K562 (cell line): ENCODE measurements at regions not wholly inside any gene's neighbourhood (a gene's known extent, or its start where the extent isn't known, plus 50 kb on each side); places are given as distances from the start of the nearest gene placed in this dataset.

Source experiments
- ATAC-seq: fragments of 200-7000 bp; cut with Tn5 transposase; 3 replicates; pipeline ENCODE4 v1.9.1; 2020; ENCODE audit warnings: moderate library complexity
- BruUV-seq: library from RNA; stranded (reverse); fragments of 400-500 nt; replicated peaks from 2 replicates; lab custom pipeline; 2021; lab: Mats Ljungman, UMichigan
- CTCF ChIA-PET: fragments of 300-600 bp; formaldehyde crosslinking; extraction: SDS; loops from one replicate; lab custom pipeline; 2021; ENCODE audit warnings: low intra/inter-chr PET ratio; lab: Yijun Ruan, JAX
- POLR2A ChIA-PET: fragments of 300-600, 350-650 bp; sonication (Branson Sonifier 250); formaldehyde crosslinking; extraction: SDS; loops from one replicate; lab custom pipeline; 2021; ENCODE audit warnings: antibody characterized with exemption, inconsistent platforms; lab: Yijun Ruan, JAX
- DNase-seq, 4 experiments: peaks; one replicate each; pipeline versions ENCODE4 v3.0.0 to v3.0.0-alpha.2; 2011 to 2018; ENCODE audit warnings: low spot score in 3 of 4, mixed read lengths in 3 of 4; ENCODE audit errors: extremely low read depth in 1 of 4
- FAIRE-seq: peaks from 2 replicates; lab custom pipeline; 2011; peaks lifted over from hg19 to GRCh38; lab: Jason Lieb, UNC
- H2AFZ ChIP-seq: 2 replicates; pipeline ENCODE4 v1.6.0; 2011; ENCODE audit warnings: low read depth, low read length, control low read depth, inconsistent platforms
- H3K27ac ChIP-seq: fragments of 200-600 bp; 3 replicates; pipeline ENCODE4 v1.8.0; 2011; ENCODE audit warnings: low read depth, mild to moderate bottlenecking, control low read depth, inconsistent platforms, low read length, moderate library complexity, mixed read lengths; ENCODE audit errors: extremely low read depth
- H3K27me3 ChIP-seq, 2 experiments: fragments of 300-600 bp in 1 of 2; 2 replicates in 1 of 2; 3 replicates in 1 of 2; pipeline versions ENCODE4 v1.6.0 to v1.8.0; 2011; ENCODE audit warnings: inconsistent platforms in 2 of 2, low read length in 2 of 2, mild to moderate bottlenecking in 1 of 2, mixed read lengths in 1 of 2, moderate library complexity in 1 of 2; ENCODE audit not compliant: control insufficient read depth in 2 of 2, insufficient read depth in 2 of 2
- H3K36me3 ChIP-seq: fragments of 300-600 bp; 3 replicates; pipeline ENCODE4 v1.8.0; 2011; ENCODE audit warnings: mild to moderate bottlenecking, low read length, inconsistent platforms; ENCODE audit not compliant: control insufficient read depth, insufficient read depth
- H3K4me1 ChIP-seq, 2 experiments: fragments of 200-600 bp in 1 of 2; replicated peaks in 1 of 2; 2 replicates in 1 of 2; 3 replicates in 1 of 2; pipeline versions ENCODE4 v1.5.1 to v1.8.0; 2011; ENCODE audit warnings: inconsistent platforms in 2 of 2, low read length in 2 of 2, mild to moderate bottlenecking in 1 of 2, mixed read lengths in 1 of 2, moderate library complexity in 1 of 2; ENCODE audit not compliant: control insufficient read depth in 2 of 2, insufficient read depth in 2 of 2
- H3K4me2 ChIP-seq: 2 replicates; pipeline ENCODE4 v1.6.1; 2011; ENCODE audit warnings: low read length, control low read depth, inconsistent platforms, mixed read lengths; ENCODE audit not compliant: insufficient read depth
- H3K4me3 ChIP-seq: fragments of 200-600 bp; sonication (generic), shearing (Covaris generic); 2 replicates; pipeline ENCODE4 v1.5.1; 2016; ENCODE audit warnings: control low read depth, inconsistent platforms
- H3K79me2 ChIP-seq: fragments of 200-600 bp; 3 replicates; pipeline ENCODE4 v1.8.0; 2011; ENCODE audit warnings: low read length, inconsistent platforms; ENCODE audit not compliant: control insufficient read depth, insufficient read depth
- H3K9ac ChIP-seq, 2 experiments: 2 replicates each; pipeline versions ENCODE4 v1.6.0 to v1.6.1; 2011; ENCODE audit warnings: low read depth in 2 of 2, low read length in 2 of 2, control low read depth in 1 of 2, inconsistent platforms in 1 of 2, mild to moderate bottlenecking in 1 of 2, mixed read lengths in 1 of 2; ENCODE audit not compliant: insufficient read depth in 1 of 2
- H3K9me1 ChIP-seq: one replicate; pipeline ENCODE4 v1.6.0; 2011; ENCODE audit warnings: inconsistent platforms, mild to moderate bottlenecking, low read length, moderate library complexity; ENCODE audit not compliant: control insufficient read depth, insufficient read depth
- H3K9me3 ChIP-seq: replicated peaks from 2 replicates; pipeline ENCODE4 v1.5.1; 2011; ENCODE audit warnings: low read depth, low read length, inconsistent platforms; ENCODE audit not compliant: control insufficient read depth, insufficient read depth
- H4K20me1 ChIP-seq: replicated peaks from 2 replicates; pipeline ENCODE4 v1.6.1; 2011; ENCODE audit warnings: low read length, inconsistent platforms, mixed read lengths; ENCODE audit not compliant: control insufficient read depth, insufficient read depth
- CHCHD3 ChIP-seq: fragments of 250-450 bp; sonication (Bioruptor Pico); IDR thresholded peaks from 2 replicates; pipeline ENCODE4 v2.1.2; 2022; ENCODE audit warnings: mild to moderate bottlenecking
- FOSL1 ChIP-seq: fragments of 200-800 bp; sonication (Bioruptor generic); conservative IDR thresholded peaks from 2 replicates; pipeline ENCODE4 v1.6.1; 2016; ENCODE audit warnings: missing genetic modification characterization, missing compliant biosample characterization
- FOXA1 ChIP-seq: fragments of 450-650 bp; IDR thresholded peaks from 2 replicates; pipeline ENCODE4 v1.6.1; 2016; ENCODE audit warnings: mild to moderate bottlenecking, borderline replicate concordance
- KDM4B ChIP-seq, 2 experiments: fragments of 450-650 bp in 1 of 2; sonication (generic) in 1 of 2; IDR thresholded peaks; 2 replicates each; pipeline ENCODE4 v1.6.1; 2016 to 2017; ENCODE audit warnings: borderline replicate concordance in 2 of 2, antibody characterized with exemption in 1 of 2, low read depth in 1 of 2, mild to moderate bottlenecking in 1 of 2
- MEIS2 ChIP-seq: fragments of 450-650 bp; IDR thresholded peaks from 2 replicates; pipeline ENCODE4 v1.6.1; 2014; ENCODE audit warnings: mild to moderate bottlenecking; ENCODE audit not compliant: partially characterized antibody
- NELFE ChIP-seq: IDR thresholded peaks from 2 replicates; pipeline ENCODE4 v1.6.1; 2011; ENCODE audit warnings: mild to moderate bottlenecking; ENCODE audit not compliant: insufficient read depth, insufficient read length
- NEUROD1 ChIP-seq: fragments of 150-350 bp; IDR thresholded peaks from 2 replicates; pipeline ENCODE4 v1.6.1; 2014; ENCODE audit warnings: borderline replicate concordance, low read length, low read depth; ENCODE audit not compliant: partially characterized antibody
- NR2C2 ChIP-seq, 2 experiments: fragments of 200-800 bp in 1 of 2; sonication (Bioruptor generic) in 1 of 2; sonication (generic) in 1 of 2; formaldehyde crosslinking in 1 of 2; IDR thresholded peaks; 2 replicates each; pipeline versions ENCODE4 v1.6.1 to v1.8.0; 2016 to 2022; ENCODE audit warnings: mild to moderate bottlenecking in 1 of 2, missing compliant biosample characterization in 1 of 2, missing genetic modification characterization in 1 of 2, missing genetic modification reagents in 1 of 2
- POU5F1 ChIP-seq: fragments of 150-350 bp; IDR thresholded peaks from 2 replicates; pipeline ENCODE4 v1.6.1; 2014; ENCODE audit warnings: borderline replicate concordance, low read length, low read depth, mild to moderate bottlenecking; ENCODE audit not compliant: partially characterized antibody
- SIN3B ChIP-seq: fragments of 450-650 bp; IDR thresholded peaks from 2 replicates; pipeline ENCODE4 v1.6.1; 2017; ENCODE audit warnings: low read depth, mild to moderate bottlenecking, moderate library complexity
- SP1 ChIP-seq: sonication (generic); formaldehyde crosslinking; IDR thresholded peaks from 2 replicates; pipeline ENCODE4 v1.8.1; 2022; ENCODE audit warnings: mild to moderate bottlenecking, missing genetic modification reagents
- THRA ChIP-seq: fragments of 450-650 bp; IDR thresholded peaks from 2 replicates; pipeline ENCODE4 v1.6.1; 2017; ENCODE audit warnings: mild to moderate bottlenecking, moderate library complexity
- ZC3H4 ChIP-seq: sonication (generic); formaldehyde crosslinking; IDR thresholded peaks from 2 replicates; pipeline ENCODE4 v1.9.0; 2021; ENCODE audit warnings: missing genetic modification reagents, borderline replicate concordance
- ZFP30 ChIP-seq: fragments of 250-450 bp; sonication (Bioruptor Pico); IDR thresholded peaks from 2 replicates; pipeline ENCODE4 v1.8.0; 2022; ENCODE audit warnings: moderate library complexity, mild to moderate bottlenecking, inconsistent platforms, borderline replicate concordance
- ZNF431 ChIP-seq: sonication (generic); formaldehyde crosslinking; IDR thresholded peaks from 2 replicates; pipeline ENCODE4 v1.8.0; 2022; ENCODE audit warnings: mild to moderate bottlenecking, missing genetic modification reagents
- ZNF764 ChIP-seq: fragments of 250-450 bp; sonication (Bioruptor Pico); IDR thresholded peaks from 2 replicates; pipeline ENCODE4 v1.4.0; 2020; ENCODE audit warnings: low read depth, mild to moderate bottlenecking, moderate library complexity
- WGBS: fragments of 100-300 bp; shearing (Covaris generic); methylation state at CpG from one replicate; pipeline ENCODE4 v1.1.6; 2016; ENCODE audit warnings: low coverage, mixed read lengths; ENCODE audit not compliant: insufficient coverage; ENCODE audit errors: missing lambda C conversion rate; 5-methylcytosine and 5-hydroxymethylcytosine counted together
- in situ Hi-C: fragments of 300-500 bp; cut with MboI; formaldehyde crosslinking; loops from 4 replicates; pipeline ENCODE4 v1.15.0; 2018; ENCODE audit warnings: inconsistent platforms, mixed read lengths
- intact Hi-C: fragments of 100-400 bp; cut with micrococcal nuclease; formaldehyde crosslinking; loops from 2 replicates; pipeline ENCODE4 v1.14.2; 2022

DNA sequence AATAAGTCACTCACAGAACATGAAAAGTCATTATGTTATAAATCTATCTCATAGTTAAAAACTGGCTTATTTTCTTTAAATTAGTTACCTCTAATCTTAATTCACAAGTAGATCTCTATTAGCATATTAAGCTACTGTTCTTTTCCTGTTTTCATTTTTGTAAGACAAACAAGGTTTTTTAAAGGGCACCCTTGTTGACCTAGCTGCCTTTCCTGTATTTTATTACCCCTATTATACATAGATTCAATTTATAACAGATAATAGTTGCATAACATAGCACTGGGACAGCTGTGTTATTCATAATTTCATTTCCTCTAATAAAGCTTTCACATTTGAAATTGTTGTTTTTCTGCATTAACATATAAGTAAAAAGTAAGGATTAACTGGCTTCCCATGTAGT, 1500.7 kb upstream of the FLRT2 start:
- no peaks in the 10 kb centered on the region for H4K20me1 ChIP-seq
- no peaks in the 10 kb centered on the region for H3K9me1 ChIP-seq
- DNase-seq: no peak
- no peak overlapping the region for H3K4me3 ChIP-seq
- H3K36me3 ChIP-seq: no peaks in the 10 kb centered on the region
- H2AFZ ChIP-seq: no peak overlapping the region
- BruUV-seq: no TSS peak
- no peak overlapping the region for H3K9ac ChIP-seq
- H3K4me2 ChIP-seq: no peak overlapping the region
- H3K79me2 ChIP-seq: no peaks in the 10 kb centered on the region
- in situ Hi-C loops: no loop called here
- H3K27me3 ChIP-seq: no peaks in the 10 kb centered on the region
- no peaks in the 10 kb centered on the region for H3K4me1 ChIP-seq
- no peak for TF ChIP-seq FOXA1
- POLR2A ChIA-PET: no interaction called here
- intact Hi-C loops: no loop called here
- FAIRE-seq: no peak
- ATAC-seq: no peak
- CTCF ChIA-PET: no interaction called here
- no peaks in the 10 kb centered on the region for H3K9me3 ChIP-seq
- no peak overlapping the region for H3K27ac ChIP-seq

DNA sequence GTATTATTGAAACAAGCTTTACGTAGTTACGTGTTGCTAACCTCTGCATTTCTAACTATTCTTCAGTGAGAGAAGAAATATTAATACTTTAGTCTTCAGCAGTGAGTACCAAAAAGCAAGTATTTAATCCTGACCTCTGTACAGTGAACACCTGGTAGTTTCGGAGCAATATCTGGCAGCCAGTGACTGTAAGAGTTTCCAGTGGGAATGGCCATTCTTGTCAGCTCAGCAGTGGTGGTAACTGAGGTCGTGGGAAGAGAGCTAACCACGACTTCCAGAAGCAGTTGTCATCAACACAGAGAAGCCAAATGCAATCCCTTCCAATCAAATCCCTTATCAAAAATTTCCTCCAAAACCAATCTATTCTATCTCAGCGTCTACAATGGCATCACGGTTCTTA, 1500.2 kb upstream of the FLRT2 start:
- FAIRE-seq: no peak

More for the DNA sequence above, 1500.2 kb upstream of the FLRT2 start:
- Histone ChIP-seq H3K9me3 (no peaks in the 10 kb centered on the region), H3K79me2 (no peaks in the 10 kb centered on the region), H3K27me3 (no peaks in the 10 kb centered on the region), H3K4me2 (no peak overlapping the region), H4K20me1 (no peaks in the 10 kb centered on the region), H2AFZ (no peak overlapping the region), H3K4me1 (no peaks in the 10 kb centered on the region), H3K27ac (no peak overlapping the region), H3K9ac (no peak overlapping the region), H3K36me3 (no peaks in the 10 kb centered on the region), H3K9me1 (no peaks in the 10 kb centered on the region), H3K4me3 (no peak overlapping the region)
- POLR2A ChIA-PET: no interaction called here
- intact Hi-C loops: no loop called here
- TF ChIP-seq NR2C2 (CRISPR knock-in tag; IDR thresholded peaks at IDR 0.05) (no peak), NR2C2 (tag; IDR thresholded peaks at IDR 0.05) (no peak), POU5F1 (no peak), MEIS2 (no peak), SP1 (no peak), ZC3H4 (CRISPR knock-in tag) (no peak), NEUROD1 (no peak), THRA (no peak), ZFP30 (CRISPR knock-in tag) (no peak), FOSL1 (tag) (no peak), SIN3B (no peak), CHCHD3 (no peak), ZNF431 (CRISPR knock-in tag) (no peak), NELFE (no peak), ZNF764 (no peak), KDM4B (IDR thresholded peaks at IDR 0.05; ENCODE audit: borderline replicate concordance in 2 of 2, low read depth in 1 of 2) (no peak)
- in situ Hi-C loops: no loop called here
- CTCF ChIA-PET: no interaction called here
- no peak for DNase-seq
- ATAC-seq: no peak
- BruUV-seq: no TSS peak
- under 1% methylated on average over 7 of the region's 7 CpGs for WGBS
